Fibroblast of mammary gland (primary cell): ENCODE measurements at regions not wholly inside any gene's neighbourhood (a gene's known extent, or its start where the extent isn't known, plus 50 kb on each side); places are given as distances from the start of the nearest gene placed in this dataset.

Source experiments
- DNase-seq: peaks from one replicate; pipeline ENCODE4 v3.0.0-alpha.2; 2010; ENCODE audit warnings: low read depth
- H3K4me3 ChIP-seq: 2 replicates; pipeline ENCODE4 v1.5.1; 2011; ENCODE audit warnings: low read depth, mild to moderate bottlenecking, low read length, moderate library complexity; ENCODE audit not compliant: control insufficient read depth
- CTCF ChIP-seq: conservative IDR thresholded peaks from 2 replicates; pipeline ENCODE4 v1.5.1; 2011; ENCODE audit warnings: low read depth, low read length, inconsistent platforms; ENCODE audit not compliant: control insufficient read depth, insufficient read depth

GRCh38 chr2:129067953-129068352 lies 749.3 kb upstream of the HS6ST1 start:
- no peak overlapping the region for H3K4me3 ChIP-seq
- DNase-seq: no peak
- no peak for TF ChIP-seq CTCF

GRCh38 chr2:129068543-129068942 lies 749.9 kb upstream of the HS6ST1 start:
- TF ChIP-seq CTCF: no peak
- no peak overlapping the region for H3K4me3 ChIP-seq
- DNase-seq: no peak

- no peak for DNase-seq
- no peak for TF ChIP-seq CTCF
- H3K4me3 ChIP-seq: no peak overlapping the region
Measured at GRCh38 chr2:129069875-129070594, 751.4 kb upstream of the HS6ST1 start.

- no peak for DNase-seq
- H3K4me3 ChIP-seq: no peak overlapping the region
- no peak for TF ChIP-seq CTCF
Measured at GRCh38 chr2:129070663-129071062, 752.0 kb upstream of the HS6ST1 start.

GRCh38 chr2:129071531-129071930 lies 752.9 kb upstream of the HS6ST1 start:
- no peak overlapping the region for H3K4me3 ChIP-seq
- TF ChIP-seq CTCF: no peak
- DNase-seq: no peak

GRCh38 chr2:129074298-129074920 lies 755.7 kb upstream of the HS6ST1 start:
- TF ChIP-seq CTCF: no peak
- H3K4me3 ChIP-seq: no peak overlapping the region
- DNase-seq: no peak

- H3K4me3 ChIP-seq: no peak overlapping the region
- TF ChIP-seq CTCF: no peak
- DNase-seq: no peak
Measured at GRCh38 chr2:129078548-129078947, 759.9 kb upstream of the HS6ST1 start.
